Right lung (tissue), 2 donors: ENCODE measurements at regions not wholly inside any gene's neighbourhood (a gene's known extent, or its start where the extent isn't known, plus 50 kb on each side); places are given as distances from the start of the nearest gene placed in this dataset.

Experiments
- DNase-seq, 2 donors: peaks; one replicate each; pipeline ENCODE4 v3.0.0-alpha.2; 2013

- DNase-seq: no peak
These were observed 389.8 kb upstream of the AZI2 start for GRCh38 chr3:28738425-28738824.

- no peak for DNase-seq
These were observed 391.0 kb upstream of the AZI2 start for GRCh38 chr3:28739647-28740046.

- DNase-seq: no peak
These were observed 394.6 kb upstream of the AZI2 start for GRCh38 chr3:28743271-28743670.

GRCh38 chr3:28743831-28744230, 395.2 kb upstream of the AZI2 start:
- peak in 1 of 2 donors; percentile 23 for DNase-seq

GRCh38 chr3:28745436-28745835, 396.8 kb upstream of the AZI2 start:
- no peak for DNase-seq

- peak; percentile 27 to 35 for DNase-seq
These were observed 397.4 kb upstream of the AZI2 start for GRCh38 chr3:28745916-28746617.

- no peak for DNase-seq
These were observed 398.4 kb upstream of the AZI2 start for GRCh38 chr3:28746990-28747389.

- no peak for DNase-seq
These were observed 403.2 kb upstream of the AZI2 start for GRCh38 chr3:28751864-28752263.

GRCh38 chr3:28752290-28752689, 403.7 kb upstream of the AZI2 start:
- no peak for DNase-seq

- DNase-seq: no peak
These were observed 407.4 kb upstream of the AZI2 start for GRCh38 chr3:28756056-28756455.

GRCh38 chr3:28758115-28758514, 409.5 kb upstream of the AZI2 start:
- DNase-seq: no peak

GRCh38 chr3:28761375-28761774, 412.8 kb upstream of the AZI2 start:
- no peak for DNase-seq

GRCh38 chr3:28765194-28765593, 416.6 kb upstream of the AZI2 start:
- no peak for DNase-seq

- DNase-seq: no peak
These were observed 419.8 kb upstream of the AZI2 start for GRCh38 chr3:28768439-28768838.

GRCh38 chr3:28777806-28778475, 429.3 kb upstream of the AZI2 start:
- DNase-seq: no peak

GRCh38 chr3:28780480-28780879, 431.9 kb upstream of the AZI2 start:
- DNase-seq: no peak

GRCh38 chr3:28781053-28781452, 432.4 kb upstream of the AZI2 start:
- DNase-seq: no peak

GRCh38 chr3:28786446-28786845, 437.8 kb upstream of the AZI2 start:
- no peak for DNase-seq

- DNase-seq: no peak
These were observed 439.9 kb upstream of the AZI2 start for GRCh38 chr3:28788571-28788970.

- DNase-seq: no peak
These were observed 443.2 kb upstream of the AZI2 start for GRCh38 chr3:28791713-28792255.

- no peak for DNase-seq
These were observed 444.0 kb upstream of the AZI2 start for GRCh38 chr3:28792604-28793003.

GRCh38 chr3:28799084-28799483, 450.5 kb upstream of the AZI2 start:
- DNase-seq: no peak

GRCh38 chr3:28800203-28800602, 451.6 kb upstream of the AZI2 start:
- no peak for DNase-seq

GRCh38 chr3:28808068-28808467, 459.4 kb upstream of the AZI2 start:
- no peak for DNase-seq
